H1 (cell line): ENCODE measurements at regions not wholly inside any gene's neighbourhood (a gene's known extent, or its start where the extent isn't known, plus 50 kb on each side); places are given as distances from the start of the nearest gene placed in this dataset.

ENCODE experiments used
- SUZ12 ChIP-seq: fragments of 200-600 bp; sonication (generic); IDR thresholded peaks from 2 replicates; pipeline ENCODE4 v1.6.1; 2012; ENCODE audit warnings: mild to moderate bottlenecking, inconsistent platforms, low read length, moderate library complexity, mixed read lengths
- ZNF274 ChIP-seq: IDR thresholded peaks from 2 replicates; pipeline ENCODE4 v1.7.0; 2012; ENCODE audit warnings: low read length, borderline replicate concordance; ENCODE audit errors: extremely low read depth

- TF ChIP-seq SUZ12 (no peak), ZNF274 (no peak)
These were observed 149.9 kb downstream of the LMLN start (continued) for GRCh38 chr3:198109883-198110282.
